ENCODE measurements at regions not wholly inside any gene's neighbourhood (a gene's known extent, or its start where the extent isn't known, plus 50 kb on each side); places are given as distances from the start of the nearest gene placed in this dataset.

DNA sequence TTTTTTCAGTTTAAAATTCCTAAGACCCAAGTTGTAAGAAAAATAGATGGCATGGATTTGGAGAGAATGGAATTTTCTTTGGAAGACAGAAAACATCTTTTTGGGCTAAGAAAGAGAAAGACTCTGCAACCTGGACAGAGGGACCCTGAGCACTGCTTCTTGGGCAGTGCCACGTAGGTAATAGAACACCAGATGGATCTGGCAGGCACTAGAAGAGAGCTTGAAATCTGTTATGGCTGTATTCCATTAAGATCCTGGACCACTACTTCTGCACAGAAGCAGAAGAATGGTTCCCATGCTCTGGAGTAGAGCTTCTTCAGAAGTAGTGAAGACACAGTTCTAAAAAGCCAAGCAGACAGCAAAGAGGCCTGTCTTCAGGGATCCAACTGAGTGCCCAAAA is 306.4 kb upstream of the CD180 start:
- Mint-ChIP-seq H3K27ac (no peak overlapping the region), H3K27me3 (peaks cover 7% of the 10 kb centered on the region), H3K36me3 (ENCODE audit: low read depth) (peaks cover 4% of the 10 kb centered on the region), H3K4me1 (no peaks in the 10 kb centered on the region), H3K4me3 (no peak overlapping the region)
- DNase-seq, result no peak
- no peak for ATAC-seq
- no peaks in the 10 kb centered on the region for H3K9me3 ChIP-seq (ENCODE audit: control insufficient read depth, low read length, poor library complexity, severe bottlenecking)

- DNase-seq (no peak), ATAC-seq (no peak)
- Mint-ChIP-seq H3K27ac (peak overlapping the region; percentile 8), H3K4me1 (no peaks in the 10 kb centered on the region), H3K27me3 (no peaks in the 10 kb centered on the region), H3K4me3 (no peak overlapping the region), H3K36me3 (ENCODE audit: low read depth) (no peaks in the 10 kb centered on the region)
- no peaks in the 10 kb centered on the region for H3K9me3 ChIP-seq (ENCODE audit: control insufficient read depth, low read length, poor library complexity, severe bottlenecking)
Observed at GRCh38 chr5:67496051-67496450, 299.5 kb upstream of the CD180 start.

GRCh38 chr5:67495072-67495471 is 298.5 kb upstream of the CD180 start:
- DNase-seq (no peak), ATAC-seq (no peak)
- H3K4me3 Mint-ChIP-seq, result no peak overlapping the region
- no peaks in the 10 kb centered on the region for H3K4me1 Mint-ChIP-seq
- peak overlapping the region; percentile 8 for H3K27ac Mint-ChIP-seq
- no peaks in the 10 kb centered on the region for H3K9me3 ChIP-seq (ENCODE audit: control insufficient read depth, low read length, poor library complexity, severe bottlenecking)
- H3K36me3 Mint-ChIP-seq (ENCODE audit: low read depth), result no peaks in the 10 kb centered on the region
- H3K27me3 Mint-ChIP-seq, result no peaks in the 10 kb centered on the region

- no peak for ATAC-seq
- H3K9me3 ChIP-seq (ENCODE audit: control insufficient read depth, low read length, poor library complexity, severe bottlenecking), result no peaks in the 10 kb centered on the region
- Mint-ChIP-seq H3K36me3 (ENCODE audit: low read depth) (no peaks in the 10 kb centered on the region), H3K27ac (no peak overlapping the region), H3K4me3 (no peak overlapping the region), H3K4me1 (no peaks in the 10 kb centered on the region), H3K27me3 (no peaks in the 10 kb centered on the region)
- no peak for DNase-seq
Observed at GRCh38 chr5:67494186-67494855, 297.7 kb upstream of the CD180 start.

- Mint-ChIP-seq H3K4me3 (no peak overlapping the region), H3K27ac (no peak overlapping the region), H3K27me3 (no peaks in the 10 kb centered on the region), H3K4me1 (no peaks in the 10 kb centered on the region), H3K36me3 (ENCODE audit: low read depth) (no peaks in the 10 kb centered on the region)
- H3K9me3 ChIP-seq (ENCODE audit: control insufficient read depth, low read length, poor library complexity, severe bottlenecking), result no peaks in the 10 kb centered on the region
- ATAC-seq, result no peak
- DNase-seq, result no peak
Observed at GRCh38 chr5:67493676-67494075, 297.1 kb upstream of the CD180 start.

GRCh38 chr5:67490543-67491321 is 294.1 kb upstream of the CD180 start:
- Mint-ChIP-seq H3K4me1 (no peaks in the 10 kb centered on the region), H3K4me3 (no peak overlapping the region), H3K27ac (no peak overlapping the region), H3K36me3 (ENCODE audit: low read depth) (no peaks in the 10 kb centered on the region), H3K27me3 (no peaks in the 10 kb centered on the region)
- no peak for ATAC-seq
- no peaks in the 10 kb centered on the region for H3K9me3 ChIP-seq (ENCODE audit: control insufficient read depth, low read length, poor library complexity, severe bottlenecking)
- DNase-seq, result no peak

GRCh38 chr5:67488885-67489284 is 292.3 kb upstream of the CD180 start:
- no peak for ATAC-seq
- H3K4me1 Mint-ChIP-seq, result peaks cover 2% of the 10 kb centered on the region
- H3K27ac Mint-ChIP-seq, result no peak overlapping the region
- no peaks in the 10 kb centered on the region for H3K36me3 Mint-ChIP-seq (ENCODE audit: low read depth)
- no peak overlapping the region for H3K4me3 Mint-ChIP-seq
- DNase-seq, result no peak
- no peaks in the 10 kb centered on the region for H3K27me3 Mint-ChIP-seq
- H3K9me3 ChIP-seq (ENCODE audit: control insufficient read depth, low read length, poor library complexity, severe bottlenecking), result no peaks in the 10 kb centered on the region

- ATAC-seq (no peak), DNase-seq (no peak)
- Mint-ChIP-seq H3K4me1 (peaks cover 2% of the 10 kb centered on the region), H3K4me3 (no peak overlapping the region), H3K36me3 (ENCODE audit: low read depth) (no peaks in the 10 kb centered on the region), H3K27ac (no peak overlapping the region), H3K27me3 (peaks cover 6% of the 10 kb centered on the region)
- no peaks in the 10 kb centered on the region for H3K9me3 ChIP-seq (ENCODE audit: control insufficient read depth, low read length, poor library complexity, severe bottlenecking)
Observed at GRCh38 chr5:67487862-67488261, 291.3 kb upstream of the CD180 start.

DNA sequence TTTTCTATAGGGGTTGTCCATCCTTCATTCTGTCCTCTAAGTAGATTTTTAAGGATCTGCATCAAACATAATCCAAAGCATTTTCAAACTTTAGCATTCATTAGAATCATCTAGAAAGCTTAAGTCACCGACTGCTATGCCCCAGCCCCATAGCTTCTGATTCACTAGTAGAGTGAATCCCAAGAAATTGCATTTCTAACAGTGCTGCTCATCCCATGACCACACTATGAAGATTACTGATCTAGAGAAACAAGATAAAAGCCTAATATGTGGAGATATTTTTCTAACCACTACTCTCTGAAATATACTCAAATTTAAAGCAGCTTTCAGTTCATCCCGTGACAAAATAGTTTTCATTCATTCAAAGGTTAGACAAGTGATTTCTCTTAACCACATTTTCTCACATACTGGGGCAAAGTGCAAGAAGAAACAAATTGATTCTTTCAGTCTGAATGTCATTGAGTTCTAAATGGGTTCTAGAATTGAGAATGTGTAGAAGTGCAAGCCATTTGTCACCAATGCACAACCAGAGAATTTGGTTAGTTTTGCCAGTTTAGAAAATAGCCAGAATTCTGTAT is 286.9 kb upstream of the CD180 start:
- Mint-ChIP-seq H3K4me1 (peaks cover 2% of the 10 kb centered on the region), H3K27ac (no peak overlapping the region), H3K36me3 (ENCODE audit: low read depth) (no peaks in the 10 kb centered on the region), H3K4me3 (no peak overlapping the region), H3K27me3 (peaks cover 18% of the 10 kb centered on the region)
- no peaks in the 10 kb centered on the region for H3K9me3 ChIP-seq (ENCODE audit: control insufficient read depth, low read length, poor library complexity, severe bottlenecking)
- DNase-seq, result no peak
- ATAC-seq, result no peak

DNA sequence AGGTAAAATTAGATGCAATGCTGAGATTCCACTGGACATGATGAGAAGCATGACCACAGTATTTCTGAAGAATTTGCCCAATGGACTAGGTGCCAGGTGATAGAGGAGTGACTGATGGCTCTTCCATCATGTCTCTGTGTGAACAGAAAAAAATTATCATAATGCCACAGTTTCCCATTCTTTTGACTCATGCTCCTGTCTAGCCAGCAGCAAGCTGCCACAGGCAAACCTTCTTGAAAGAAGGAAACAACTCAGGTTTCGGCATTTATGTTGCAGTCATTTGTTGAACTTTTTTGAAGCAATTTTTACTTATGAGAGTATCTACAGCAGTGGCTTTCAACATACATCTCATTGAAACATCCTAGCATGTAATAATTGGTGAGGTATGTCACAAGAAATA is 284.8 kb upstream of the CD180 start:
- no peaks in the 10 kb centered on the region for H3K36me3 Mint-ChIP-seq (ENCODE audit: low read depth)

GRCh38 chr5:67478337-67478736 is 281.7 kb upstream of the CD180 start:
- H3K27ac Mint-ChIP-seq, result no peak overlapping the region
- no peaks in the 10 kb centered on the region for H3K36me3 Mint-ChIP-seq (ENCODE audit: low read depth)
- ATAC-seq (no peak), DNase-seq (no peak)
- no peaks in the 10 kb centered on the region for H3K4me1 Mint-ChIP-seq
- H3K9me3 ChIP-seq (ENCODE audit: control insufficient read depth, low read length, poor library complexity, severe bottlenecking), result no peaks in the 10 kb centered on the region
- H3K4me3 Mint-ChIP-seq, result no peak overlapping the region
- H3K27me3 Mint-ChIP-seq, result peaks cover 25% of the 10 kb centered on the region

More for the DNA sequence above, 284.8 kb upstream of the CD180 start:
- ATAC-seq (no peak), DNase-seq (no peak)
- H3K4me3 Mint-ChIP-seq, result no peak overlapping the region
- H3K4me1 Mint-ChIP-seq, result peaks cover 2% of the 10 kb centered on the region
- H3K27ac Mint-ChIP-seq, result no peak overlapping the region
- H3K27me3 Mint-ChIP-seq, result peaks cover 24% of the 10 kb centered on the region
- H3K9me3 ChIP-seq (ENCODE audit: control insufficient read depth, low read length, poor library complexity, severe bottlenecking), result no peaks in the 10 kb centered on the region

- no peak for DNase-seq
- no peaks in the 10 kb centered on the region for H3K9me3 ChIP-seq (ENCODE audit: control insufficient read depth, low read length, poor library complexity, severe bottlenecking)
- H3K27ac Mint-ChIP-seq, result no peak overlapping the region
- ATAC-seq, result no peak
- no peak overlapping the region for H3K4me3 Mint-ChIP-seq
- H3K4me1 Mint-ChIP-seq, result no peaks in the 10 kb centered on the region
- peaks cover 20% of the 10 kb centered on the region for H3K27me3 Mint-ChIP-seq
- H3K36me3 Mint-ChIP-seq (ENCODE audit: low read depth), result no peaks in the 10 kb centered on the region
Observed at GRCh38 chr5:67476995-67477394, 280.4 kb upstream of the CD180 start.

DNA sequence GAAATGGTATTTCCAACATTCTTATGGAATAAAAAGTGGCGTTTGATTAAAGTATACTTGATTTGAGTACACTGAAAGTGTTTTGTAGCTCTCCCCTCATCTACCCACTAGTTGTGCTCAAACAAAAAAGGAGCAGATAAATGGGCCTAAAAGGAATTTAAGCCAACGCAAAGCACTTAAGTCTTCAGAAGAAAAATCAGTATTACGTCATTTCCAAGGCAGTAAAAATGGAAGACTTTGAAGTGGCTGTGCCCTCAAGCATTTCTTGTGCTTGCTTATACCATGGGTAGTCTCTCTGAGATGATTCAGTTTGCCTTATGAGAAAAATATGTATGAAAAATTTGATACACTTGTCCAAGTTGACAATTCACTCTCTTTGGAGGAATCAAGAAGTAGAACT is 279.9 kb upstream of the CD180 start:
- no peaks in the 10 kb centered on the region for H3K9me3 ChIP-seq (ENCODE audit: control insufficient read depth, low read length, poor library complexity, severe bottlenecking)
- Mint-ChIP-seq H3K4me3 (no peak overlapping the region), H3K4me1 (no peaks in the 10 kb centered on the region), H3K27me3 (peaks cover 20% of the 10 kb centered on the region), H3K36me3 (ENCODE audit: low read depth) (no peaks in the 10 kb centered on the region), H3K27ac (no peak overlapping the region)
- ATAC-seq, result no peak
- no peak for DNase-seq

GRCh38 chr5:67475489-67475888 is 278.9 kb upstream of the CD180 start:
- ATAC-seq (no peak), DNase-seq (no peak)
- no peak overlapping the region for H3K4me3 Mint-ChIP-seq
- H3K9me3 ChIP-seq (ENCODE audit: control insufficient read depth, low read length, poor library complexity, severe bottlenecking), result no peaks in the 10 kb centered on the region
- H3K27me3 Mint-ChIP-seq, result peaks cover 20% of the 10 kb centered on the region
- H3K36me3 Mint-ChIP-seq (ENCODE audit: low read depth), result no peaks in the 10 kb centered on the region
- no peak overlapping the region for H3K27ac Mint-ChIP-seq
- H3K4me1 Mint-ChIP-seq, result no peaks in the 10 kb centered on the region
